Activated naive CD4-positive, alpha-beta T cell treated with anti-CD3 and anti-CD28 coated beads for 36 hours (primary cell): ENCODE measurements at regions not wholly inside any gene's neighbourhood (a gene's known extent, or its start where the extent isn't known, plus 50 kb on each side); places are given as distances from the start of the nearest gene placed in this dataset.

Experiments used
- CTCF ChIA-PET: fragments of 350-600 bp; sonication (Branson Sonifier 250); formaldehyde crosslinking; loops from one replicate; lab custom pipeline; 2021; ENCODE audit warnings: antibody characterized with exemption; lab: Charles Lee
- DNase-seq: peaks from one replicate; pipeline ENCODE4 v3.0.0-alpha.2; 2020
- H3K27ac Mint-ChIP-seq: one replicate; pipeline ENCODE4 v1.8.0; 2021; ENCODE audit warnings: mild to moderate bottlenecking, mixed read lengths
- H3K27me3 Mint-ChIP-seq: one replicate; pipeline ENCODE4 v1.8.0; 2021; ENCODE audit warnings: low read depth, mixed read lengths
- H3K36me3 Mint-ChIP-seq: one replicate; pipeline ENCODE4 v1.8.0; 2021; ENCODE audit warnings: low read depth, mixed read lengths
- H3K4me1 Mint-ChIP-seq: one replicate; pipeline ENCODE4 v1.8.0; 2021; ENCODE audit warnings: low read depth, mixed read lengths
- H3K4me3 Mint-ChIP-seq: one replicate; pipeline ENCODE4 v1.8.0; 2021; ENCODE audit warnings: mild to moderate bottlenecking, moderate library complexity, mixed read lengths
- H3K9me3 Mint-ChIP-seq: one replicate; pipeline ENCODE4 v1.8.0; 2021; ENCODE audit warnings: mixed read lengths
- intact Hi-C: fragments of 100-400 bp; cut with micrococcal nuclease; formaldehyde crosslinking; loops from one replicate; pipeline ENCODE4 v1.15.1; 2023

GRCh38 chr3:145801696-145802095 lies 359.3 kb downstream of the PLOD2 start:
- H3K4me1 Mint-ChIP-seq: no peaks in the 10 kb centered on the region
- no peak overlapping the region for H3K27ac Mint-ChIP-seq
- H3K36me3 Mint-ChIP-seq: no peaks in the 10 kb centered on the region
- no peaks in the 10 kb centered on the region for H3K9me3 Mint-ChIP-seq
- DNase-seq: no peak
- H3K4me3 Mint-ChIP-seq: no peak overlapping the region
- intact Hi-C loops: no loop called here
- CTCF ChIA-PET: no interaction called here
- H3K27me3 Mint-ChIP-seq: no peaks in the 10 kb centered on the region

GRCh38 chr3:145807990-145808389 lies 353.0 kb downstream of the PLOD2 start:
- CTCF ChIA-PET: no interaction called here
- H3K36me3 Mint-ChIP-seq: no peaks in the 10 kb centered on the region

GRCh38 chr3:145812391-145812790 lies 348.6 kb downstream of the PLOD2 start:
- intact Hi-C loops: no loop called here
- Mint-ChIP-seq H3K9me3 (no peaks in the 10 kb centered on the region), H3K4me3 (no peak overlapping the region), H3K4me1 (no peaks in the 10 kb centered on the region), H3K27me3 (no peaks in the 10 kb centered on the region), H3K36me3 (no peaks in the 10 kb centered on the region), H3K27ac (no peak overlapping the region)
- CTCF ChIA-PET: interaction anchor here (0.7 kb wide), 1 partner anchor 842 kb away, joined by 3 read pairs; no protein-coding TSS in a partner anchor
- DNase-seq: no peak

More at GRCh38 chr3:145807990-145808389, 353.0 kb downstream of the PLOD2 start:
- Mint-ChIP-seq H3K9me3 (no peaks in the 10 kb centered on the region), H3K27me3 (no peaks in the 10 kb centered on the region), H3K27ac (no peak overlapping the region), H3K4me1 (no peaks in the 10 kb centered on the region), H3K4me3 (no peak overlapping the region)
- intact Hi-C loops: no loop called here
- no peak for DNase-seq

- H3K27ac Mint-ChIP-seq: no peak overlapping the region
- H3K4me1 Mint-ChIP-seq: no peaks in the 10 kb centered on the region
- intact Hi-C loops: no loop called here
- DNase-seq: no peak
- peaks cover 5% of the 10 kb centered on the region for H3K9me3 Mint-ChIP-seq
- CTCF ChIA-PET: no interaction called here
- no peak overlapping the region for H3K4me3 Mint-ChIP-seq
- H3K27me3 Mint-ChIP-seq: no peaks in the 10 kb centered on the region
- H3K36me3 Mint-ChIP-seq: no peaks in the 10 kb centered on the region
These were observed 345.1 kb downstream of the PLOD2 start for GRCh38 chr3:145815707-145816413.

- CTCF ChIA-PET: no interaction called here
- intact Hi-C loops: no loop called here
- no peak for DNase-seq
- Mint-ChIP-seq H3K4me3 (no peak overlapping the region), H3K9me3 (peaks cover 5% of the 10 kb centered on the region), H3K36me3 (no peaks in the 10 kb centered on the region), H3K27me3 (no peaks in the 10 kb centered on the region), H3K27ac (no peak overlapping the region), H3K4me1 (no peaks in the 10 kb centered on the region)
These were observed 343.0 kb downstream of the PLOD2 start for GRCh38 chr3:145817870-145818483.

- no peaks in the 10 kb centered on the region for H3K4me1 Mint-ChIP-seq
- CTCF ChIA-PET: interaction anchor here (0.6 kb wide), 1 partner anchor 821 kb away, joined by 3 read pairs; no protein-coding TSS in a partner anchor
- peaks cover 14% of the 10 kb centered on the region for H3K9me3 Mint-ChIP-seq
- no peak overlapping the region for H3K27ac Mint-ChIP-seq
- H3K27me3 Mint-ChIP-seq: no peaks in the 10 kb centered on the region
- H3K36me3 Mint-ChIP-seq: no peaks in the 10 kb centered on the region
- H3K4me3 Mint-ChIP-seq: no peak overlapping the region
- intact Hi-C loops: no loop called here
- DNase-seq: no peak
These were observed 340.8 kb downstream of the PLOD2 start for GRCh38 chr3:145820170-145820569.

GRCh38 chr3:145842294-145842902 lies 318.6 kb downstream of the PLOD2 start:
- H3K27ac Mint-ChIP-seq: no peak overlapping the region
- H3K9me3 Mint-ChIP-seq: peaks cover 6% of the 10 kb centered on the region
- H3K4me3 Mint-ChIP-seq: no peak overlapping the region
- H3K36me3 Mint-ChIP-seq: no peaks in the 10 kb centered on the region
- CTCF ChIA-PET: no interaction called here
- intact Hi-C loops: no loop called here
- no peaks in the 10 kb centered on the region for H3K4me1 Mint-ChIP-seq
- DNase-seq: no peak
- no peaks in the 10 kb centered on the region for H3K27me3 Mint-ChIP-seq

GRCh38 chr3:145843561-145843960 lies 317.4 kb downstream of the PLOD2 start:
- no peak overlapping the region for H3K4me3 Mint-ChIP-seq
- CTCF ChIA-PET: interaction anchor here (0.6 kb wide), 1 partner anchor 404 kb away, joined by 3 read pairs; no protein-coding TSS in a partner anchor
- intact Hi-C loops: no loop called here
- no peaks in the 10 kb centered on the region for H3K4me1 Mint-ChIP-seq
- DNase-seq: no peak
- H3K36me3 Mint-ChIP-seq: no peaks in the 10 kb centered on the region
- peaks cover 4% of the 10 kb centered on the region for H3K9me3 Mint-ChIP-seq
- no peak overlapping the region for H3K27ac Mint-ChIP-seq
- H3K27me3 Mint-ChIP-seq: no peaks in the 10 kb centered on the region

- peaks cover 2% of the 10 kb centered on the region for H3K9me3 Mint-ChIP-seq
- CTCF ChIA-PET: no interaction called here
These were observed 311.9 kb downstream of the PLOD2 start for GRCh38 chr3:145849115-145849514.

GRCh38 chr3:145854499-145854898 lies 306.5 kb downstream of the PLOD2 start:
- no peak for DNase-seq
- no peaks in the 10 kb centered on the region for H3K36me3 Mint-ChIP-seq
- H3K27ac Mint-ChIP-seq: no peak overlapping the region
- intact Hi-C loops: no loop called here
- CTCF ChIA-PET: no interaction called here
- no peaks in the 10 kb centered on the region for H3K9me3 Mint-ChIP-seq
- no peaks in the 10 kb centered on the region for H3K27me3 Mint-ChIP-seq
- H3K4me1 Mint-ChIP-seq: no peaks in the 10 kb centered on the region
- H3K4me3 Mint-ChIP-seq: no peak overlapping the region

More at GRCh38 chr3:145849115-145849514, 311.9 kb downstream of the PLOD2 start:
- Mint-ChIP-seq H3K36me3 (no peaks in the 10 kb centered on the region), H3K4me1 (no peaks in the 10 kb centered on the region), H3K27me3 (no peaks in the 10 kb centered on the region), H3K4me3 (no peak overlapping the region), H3K27ac (no peak overlapping the region)
- no peak for DNase-seq
- intact Hi-C loops: no loop called here

GRCh38 chr3:145857956-145858355 lies 303.0 kb downstream of the PLOD2 start:
- Mint-ChIP-seq H3K4me3 (no peak overlapping the region), H3K9me3 (peaks cover 3% of the 10 kb centered on the region), H3K4me1 (no peaks in the 10 kb centered on the region), H3K27me3 (no peaks in the 10 kb centered on the region), H3K36me3 (no peaks in the 10 kb centered on the region), H3K27ac (no peak overlapping the region)
- CTCF ChIA-PET: no interaction called here
- DNase-seq: no peak
- intact Hi-C loops: no loop called here

- Mint-ChIP-seq H3K27me3 (no peaks in the 10 kb centered on the region), H3K4me3 (no peak overlapping the region), H3K9me3 (peaks cover 4% of the 10 kb centered on the region), H3K4me1 (no peaks in the 10 kb centered on the region), H3K27ac (no peak overlapping the region), H3K36me3 (no peaks in the 10 kb centered on the region)
- DNase-seq: no peak
- intact Hi-C loops: no loop called here
- CTCF ChIA-PET: no interaction called here
These were observed 296.6 kb downstream of the PLOD2 start for GRCh38 chr3:145864336-145864735.
